Activated CD8-positive, alpha-beta memory T cell treated with anti-CD3 and anti-CD28 coated beads for 36 hours (primary cell): ENCODE measurements at regions not wholly inside any gene's neighbourhood (a gene's known extent, or its start where the extent isn't known, plus 50 kb on each side); places are given as distances from the start of the nearest gene placed in this dataset.

ENCODE experiments used
- CTCF ChIA-PET: fragments of 350-600 bp; sonication (Branson Sonifier 250); formaldehyde crosslinking; loops from one replicate; lab custom pipeline; 2021; ENCODE audit warnings: antibody characterized with exemption; lab: Charles Lee
- POLR2A ChIA-PET: fragments of 350-600 bp; sonication (Branson Sonifier 250); formaldehyde crosslinking; loops from one replicate; lab custom pipeline; 2021; ENCODE audit warnings: antibody characterized with exemption; lab: Charles Lee

DNA sequence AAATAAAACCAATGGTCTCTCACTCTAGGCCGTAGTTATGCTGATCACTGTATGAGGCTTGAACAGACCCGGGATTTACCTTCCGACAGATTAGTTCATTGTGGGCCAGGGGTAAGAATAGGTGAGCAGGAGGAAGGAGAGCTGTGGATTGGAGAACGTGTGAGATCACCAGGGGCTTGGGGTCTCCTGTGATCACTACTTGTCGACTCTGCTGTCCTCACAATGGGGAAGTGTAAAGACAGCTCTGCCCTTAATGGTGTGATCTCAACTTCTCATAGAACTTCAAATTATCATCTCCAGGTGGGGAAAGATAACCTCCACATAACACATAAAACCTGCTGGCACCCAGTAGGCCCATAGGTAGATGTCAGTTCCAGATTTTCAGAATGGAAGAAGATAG, 56.2 kb upstream of the RPS6KA3 start:
- CTCF ChIA-PET, result no interaction called here
- POLR2A ChIA-PET, result no interaction called here

DNA sequence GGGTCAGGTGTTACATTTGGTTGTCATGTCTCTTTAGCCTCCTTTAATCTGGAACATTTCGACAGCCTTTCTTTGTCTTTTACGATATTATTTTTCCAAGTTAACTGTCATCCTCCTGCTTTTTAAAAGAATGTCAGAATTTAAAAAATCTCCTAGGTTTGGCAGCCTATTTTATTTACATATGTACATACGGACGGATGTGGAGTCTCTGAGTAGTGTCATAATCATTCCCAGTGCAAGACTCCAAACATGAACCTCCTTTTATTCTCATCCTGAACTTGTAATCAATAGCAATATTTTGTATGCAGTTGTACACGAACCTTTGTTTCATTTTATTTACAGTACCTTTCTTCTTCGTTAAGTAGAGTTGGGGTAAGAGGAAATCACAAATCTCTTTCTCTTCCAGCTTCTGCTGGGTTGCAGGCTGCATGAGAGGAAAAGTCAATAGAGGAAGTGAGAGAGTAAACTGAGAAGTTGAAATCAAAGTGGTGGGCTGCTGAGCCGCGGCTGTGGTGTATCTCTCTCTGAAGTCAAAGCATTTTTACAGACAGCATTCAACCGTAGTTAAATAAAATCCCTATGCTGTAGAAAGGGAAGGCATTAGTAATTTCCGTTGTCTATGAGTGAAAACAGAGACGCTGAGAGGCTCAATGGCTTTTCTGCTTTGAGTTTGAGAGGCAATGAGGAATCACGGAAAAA, 53.9 kb upstream of the RPS6KA3 start:
- POLR2A ChIA-PET, result no interaction called here
- CTCF ChIA-PET, result no interaction called here

GRCh38 chrX:20319054-20319453, 52.3 kb upstream of the RPS6KA3 start:
- ChIA-PET CTCF (no interaction called here), POLR2A (no interaction called here)

DNA sequence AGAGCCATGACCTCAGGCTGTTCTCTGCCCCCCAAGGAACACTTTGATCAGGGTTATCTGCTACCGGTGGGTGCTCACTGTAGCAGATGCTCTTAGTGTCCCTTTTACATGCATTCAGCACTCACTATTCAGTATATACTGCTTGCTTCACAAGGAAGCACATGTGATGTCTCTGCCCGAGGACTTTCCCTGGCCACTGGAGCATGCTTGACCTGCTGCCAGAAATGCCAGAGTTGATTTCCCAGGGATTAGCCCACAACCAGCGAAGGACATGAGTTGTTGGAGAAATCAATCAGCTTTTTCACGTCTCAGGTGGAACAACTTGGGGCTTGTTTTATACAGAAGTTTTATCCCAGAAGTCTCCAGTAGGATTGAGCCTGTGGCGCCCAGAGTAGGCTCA, 51.2 kb upstream of the RPS6KA3 start:
- CTCF ChIA-PET, result no interaction called here

More for the DNA sequence above, 51.2 kb upstream of the RPS6KA3 start:
- POLR2A ChIA-PET, result no interaction called here
